ENCODE measurements at regions not wholly inside any gene's neighbourhood (a gene's known extent, or its start where the extent isn't known, plus 50 kb on each side); places are given as distances from the start of the nearest gene placed in this dataset.

- TF ChIP-seq POLR2AphosphoS5 (IDR thresholded peaks at IDR 0.05; ENCODE audit: low read depth, low read length) (no peak), GABPA (IDR thresholded peaks at IDR 0.05; ENCODE audit: low read depth) (no peak), CTCF (IDR thresholded peaks at IDR 0.05) (no peak), MEF2A (IDR thresholded peaks at IDR 0.05; ENCODE audit: borderline replicate concordance, low read depth) (no peak), EZH2phosphoT487 (IDR thresholded peaks at IDR 0.05; ENCODE audit: borderline replicate concordance, low read depth) (no peak), REST (IDR thresholded peaks at IDR 0.05; ENCODE audit: low read depth, low read length) (no peak), YY1 (IDR thresholded peaks at IDR 0.05; ENCODE audit: low read depth) (no peak), FOXJ3 (CRISPR knock-in tag; IDR thresholded peaks at IDR 0.05) (no peak), USF2 (IDR thresholded peaks at IDR 0.05; ENCODE audit: borderline replicate concordance, low read depth, low read length) (no peak), PBX3 (IDR thresholded peaks at IDR 0.05) (no peak), ZBTB33 (IDR thresholded peaks at IDR 0.05; ENCODE audit: borderline replicate concordance, low read depth) (no peak)
These were observed 66.2 kb downstream of the SOX11 start for GRCh38 chr2:5758346-5758745.

All from SK-N-SH (cell line).